HG02938 (cell line): ENCODE measurements at regions not wholly inside any gene's neighbourhood (a gene's known extent, or its start where the extent isn't known, plus 50 kb on each side); places are given as distances from the start of the nearest gene placed in this dataset.
A peak's percentile ranks its signal among the peaks of the same experiment; 100 is the strongest.

Experiments
- ATAC-seq: cut with Tn5 transposase; IDR thresholded peaks from one replicate; pipeline ENCODE4 v1.9.1; 2021; ENCODE audit warnings: mild to moderate bottlenecking, moderate library complexity; ENCODE audit not compliant: unreplicated experiment

GRCh38 chr3:56985878-56986277, 74.6 kb upstream of the SPATA12 start:
- no peak for ATAC-seq

GRCh38 chr3:56985460-56985859, 75.0 kb upstream of the SPATA12 start:
- ATAC-seq = no peak

DNA sequence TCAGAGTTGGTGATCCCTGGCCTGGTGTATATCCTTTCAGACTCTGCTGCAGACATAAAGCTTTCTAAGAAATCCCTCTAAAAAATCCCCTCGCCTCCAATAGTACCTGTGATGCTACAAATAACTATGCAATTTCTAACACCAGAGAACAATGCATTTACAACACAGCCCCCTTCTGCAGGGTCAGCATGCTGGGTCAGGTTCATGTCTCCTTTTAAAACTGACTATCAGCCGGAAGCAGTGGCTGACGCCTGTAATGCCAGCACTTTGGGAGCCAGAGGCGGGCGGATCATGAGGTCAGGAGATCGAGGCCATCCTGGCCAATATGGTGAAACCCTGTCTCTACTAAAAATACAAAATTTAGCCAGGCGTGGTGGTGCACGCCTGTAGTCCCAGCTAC, 77.0 kb upstream of the SPATA12 start:
- ATAC-seq = no peak

DNA sequence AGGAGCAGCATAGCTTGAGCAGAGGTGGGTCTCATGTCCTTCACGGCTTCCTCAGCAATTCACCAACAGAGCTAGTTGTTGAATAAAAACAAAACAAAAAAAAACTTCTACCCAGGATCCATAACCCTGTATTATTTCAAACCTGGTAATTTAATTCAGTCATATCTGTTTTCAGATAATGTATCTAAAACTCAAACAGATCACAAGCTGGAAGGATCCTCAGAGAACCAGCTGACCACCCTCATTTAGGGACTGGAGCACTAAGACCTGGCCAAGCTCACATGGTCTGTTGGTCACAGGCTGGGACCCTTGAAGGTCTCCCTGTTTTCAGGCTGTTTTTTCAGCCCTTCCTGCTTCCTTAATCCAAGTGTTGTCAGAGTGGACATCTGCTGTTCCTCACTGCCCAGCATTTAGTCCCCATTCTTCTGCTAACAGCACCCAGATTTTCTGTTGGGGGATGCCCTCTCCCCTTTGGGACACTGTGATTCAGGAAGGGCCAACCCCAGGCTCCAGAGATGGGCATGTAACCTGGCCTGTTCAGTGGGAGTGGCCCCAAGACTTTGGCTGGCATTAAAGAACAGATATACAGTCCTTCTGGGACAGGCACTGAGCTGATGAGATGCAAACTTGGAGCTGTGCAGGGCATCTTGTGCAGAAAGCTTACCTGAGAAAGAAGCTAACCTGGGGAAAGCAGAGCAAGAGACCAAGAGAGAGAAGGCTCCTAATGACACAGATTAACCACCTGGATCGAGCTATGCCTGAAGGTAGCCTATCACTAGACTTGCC, 78.8 kb upstream of the SPATA12 start:
- no peak for ATAC-seq

GRCh38 chr3:56980798-56981390, 79.6 kb upstream of the SPATA12 start:
- ATAC-seq = no peak

DNA sequence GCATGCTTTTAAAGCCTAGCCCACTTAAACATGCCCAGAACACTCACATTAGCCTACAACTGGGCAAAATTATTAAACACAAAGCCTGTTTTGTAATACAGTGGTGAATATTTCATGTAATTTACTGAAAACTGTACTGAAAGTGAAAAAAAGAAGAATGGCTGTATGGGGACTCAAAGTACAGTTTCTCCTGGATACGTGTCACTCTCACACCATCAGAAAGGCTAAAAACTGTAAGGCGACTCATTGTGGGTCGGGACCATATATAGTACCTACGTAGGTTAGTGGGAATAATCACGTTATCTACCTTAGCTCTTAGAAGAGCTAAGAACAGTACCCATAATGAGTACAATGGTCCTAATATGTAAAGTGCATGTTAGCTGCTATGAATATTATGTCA, 80.2 kb upstream of the SPATA12 start:
- no peak for ATAC-seq

DNA sequence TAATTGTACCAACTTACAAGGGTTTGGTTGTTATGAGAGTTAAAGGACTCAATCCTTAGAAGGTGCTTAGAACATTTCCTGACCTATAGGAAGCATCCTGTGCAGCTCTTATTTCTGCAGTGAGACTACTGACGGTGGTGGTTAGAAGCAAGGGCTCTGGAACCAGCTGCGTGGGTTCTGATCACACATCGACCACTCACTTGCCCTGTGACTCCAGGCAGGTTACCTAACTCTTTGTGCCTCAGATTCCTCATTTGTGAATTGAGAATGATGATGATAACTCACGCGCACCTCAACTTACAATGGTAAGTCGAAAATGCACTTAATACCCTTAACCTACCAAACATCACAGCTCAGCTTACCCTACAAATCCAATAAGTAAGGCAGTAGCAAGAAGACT, 80.7 kb upstream of the SPATA12 start:
- no peak for ATAC-seq

DNA sequence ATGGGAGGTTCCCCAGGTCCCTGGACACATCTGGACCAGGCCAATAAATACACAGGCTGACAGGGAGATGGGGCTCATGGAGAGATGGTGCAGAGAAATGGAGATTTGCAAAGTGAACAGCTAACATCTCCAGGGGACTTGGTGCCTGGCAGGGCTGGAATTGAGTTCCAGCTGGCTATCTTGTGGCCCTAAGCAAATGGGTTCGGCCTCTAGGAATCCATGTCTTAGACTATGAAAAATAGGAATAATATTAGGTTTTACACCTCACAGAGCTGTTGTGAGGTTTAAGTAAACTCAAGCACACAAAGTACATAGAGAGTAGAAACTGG, 82.9 kb upstream of the SPATA12 start:
- ATAC-seq = no peak

GRCh38 chr3:56976651-56977560, 83.6 kb upstream of the SPATA12 start:
- no peak for ATAC-seq

- no peak for ATAC-seq
Observed at GRCh38 chr3:56975567-56975966, 84.9 kb upstream of the SPATA12 start.

- no peak for ATAC-seq
Observed at GRCh38 chr3:56974247-56974930, 86.1 kb upstream of the SPATA12 start.

- no peak for ATAC-seq
Observed at GRCh38 chr3:56971816-56972215, 88.6 kb upstream of the SPATA12 start.

- ATAC-seq = no peak
Observed at GRCh38 chr3:56971261-56971660, 89.2 kb upstream of the SPATA12 start.

DNA sequence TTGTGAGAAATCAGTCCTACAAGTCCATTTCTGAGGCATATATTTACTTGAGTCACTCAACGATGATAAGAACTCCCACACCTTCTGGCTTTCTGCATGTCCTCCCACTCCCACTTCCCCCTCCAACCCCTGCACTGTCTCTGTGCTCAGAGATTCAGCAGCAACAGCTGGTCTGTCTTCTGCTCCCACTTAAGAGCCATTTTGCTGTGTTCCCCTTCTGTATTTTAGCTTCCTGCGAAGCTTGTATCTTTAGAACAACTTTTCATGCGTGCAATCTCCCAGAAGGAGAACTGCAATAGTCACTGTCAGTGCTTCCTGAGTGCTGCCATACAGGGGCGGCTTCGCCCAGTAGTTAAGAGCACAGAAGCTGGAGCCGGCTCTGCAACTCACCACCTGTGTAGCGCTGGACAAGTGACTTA, 90.0 kb upstream of the SPATA12 start:
- no peak for ATAC-seq

DNA sequence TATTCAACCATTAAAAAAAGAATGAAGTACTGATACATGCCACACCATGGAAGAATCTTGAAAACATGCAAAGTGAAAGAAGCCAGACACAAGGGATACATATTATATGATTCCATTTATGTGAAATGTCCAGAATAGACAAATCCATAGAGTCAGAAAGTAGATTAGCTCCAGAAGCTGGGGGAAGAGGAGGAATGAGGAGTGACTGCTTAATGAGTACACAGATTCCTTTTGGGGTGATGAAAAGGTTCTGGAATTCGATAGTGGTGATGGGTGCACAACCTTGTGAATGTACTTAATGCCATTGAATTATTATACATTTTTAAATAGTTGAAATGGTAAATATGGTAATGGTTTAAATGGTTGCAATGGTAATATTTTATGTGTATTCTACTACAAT, 90.6 kb upstream of the SPATA12 start:
- ATAC-seq = no peak

DNA sequence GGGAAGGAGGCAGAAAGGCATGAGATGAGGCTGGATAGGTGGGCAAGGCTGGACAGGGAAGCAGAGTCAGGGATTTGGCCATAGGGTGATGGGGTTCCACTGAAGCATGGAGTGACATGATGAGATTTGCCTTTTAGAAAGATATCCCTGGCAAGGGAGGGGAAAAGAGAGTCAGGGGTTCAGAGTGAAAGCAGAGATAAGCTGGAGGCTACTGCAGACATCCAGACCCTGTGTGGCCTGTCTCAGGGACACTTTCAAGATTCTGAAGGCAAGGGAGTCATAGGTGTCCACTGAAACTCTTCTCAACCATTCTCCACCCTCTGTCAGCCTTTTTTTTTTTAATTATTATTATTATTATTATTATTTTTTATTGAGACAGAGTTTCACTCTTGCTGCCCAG, 94.0 kb upstream of the SPATA12 start:
- ATAC-seq = no peak

- ATAC-seq = no peak
Observed at GRCh38 chr3:56966104-56966503, 94.4 kb upstream of the SPATA12 start.

DNA sequence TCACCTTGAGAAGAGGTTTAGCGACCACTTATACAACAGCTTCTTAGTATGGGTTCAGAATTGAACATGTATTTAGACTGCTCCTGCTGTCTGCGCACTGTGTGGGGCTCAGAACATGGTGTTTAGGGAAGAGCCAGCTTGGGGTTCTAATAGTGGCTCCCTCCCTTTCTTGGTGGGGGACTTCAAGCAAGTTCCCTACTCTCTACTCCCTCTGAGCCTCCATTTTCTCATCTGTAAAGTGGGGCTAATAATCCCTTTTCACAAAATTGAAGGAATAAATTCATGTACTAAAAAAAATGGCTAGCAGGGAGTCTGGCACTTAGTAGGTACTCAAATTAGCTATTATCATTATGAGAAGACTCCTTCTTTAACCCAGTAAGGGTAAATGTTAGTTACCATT, 97.5 kb upstream of the SPATA12 start:
- no peak for ATAC-seq

- ATAC-seq = no peak
Observed at GRCh38 chr3:56962206-56962605, 98.3 kb upstream of the SPATA12 start.

DNA sequence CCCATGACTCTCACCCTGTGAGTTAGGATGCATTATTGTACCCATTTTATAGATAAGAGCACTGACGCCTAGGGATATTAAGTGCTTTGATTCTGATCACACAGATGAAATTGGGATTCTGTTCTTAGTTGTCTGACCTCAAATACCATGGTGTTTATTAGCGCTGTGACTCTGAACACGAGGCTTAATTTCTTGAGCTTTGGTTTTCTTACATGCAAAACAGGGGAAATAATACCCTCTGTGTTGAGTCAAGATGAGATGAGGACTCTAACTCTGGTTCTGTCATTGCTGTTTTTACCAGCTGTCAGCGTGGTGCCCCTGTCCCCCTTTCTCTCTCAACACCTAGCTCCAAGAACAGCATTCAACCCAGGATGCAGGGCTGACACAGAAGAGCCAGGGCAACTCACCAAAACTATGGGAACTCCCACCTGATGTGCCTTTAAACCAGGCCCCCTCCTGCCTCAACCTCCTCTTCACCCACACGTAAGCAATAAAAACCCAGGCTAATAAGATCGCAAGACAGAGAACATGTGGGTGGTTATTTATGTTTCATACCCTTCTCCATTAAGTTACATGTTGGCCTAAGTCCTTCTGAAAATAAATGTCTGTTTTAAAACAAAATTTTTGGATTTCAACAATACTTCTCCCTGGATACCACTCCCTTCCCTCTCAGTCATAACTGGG, 100.1 kb upstream of the SPATA12 start:
- peak; percentile 72 for ATAC-seq

DNA sequence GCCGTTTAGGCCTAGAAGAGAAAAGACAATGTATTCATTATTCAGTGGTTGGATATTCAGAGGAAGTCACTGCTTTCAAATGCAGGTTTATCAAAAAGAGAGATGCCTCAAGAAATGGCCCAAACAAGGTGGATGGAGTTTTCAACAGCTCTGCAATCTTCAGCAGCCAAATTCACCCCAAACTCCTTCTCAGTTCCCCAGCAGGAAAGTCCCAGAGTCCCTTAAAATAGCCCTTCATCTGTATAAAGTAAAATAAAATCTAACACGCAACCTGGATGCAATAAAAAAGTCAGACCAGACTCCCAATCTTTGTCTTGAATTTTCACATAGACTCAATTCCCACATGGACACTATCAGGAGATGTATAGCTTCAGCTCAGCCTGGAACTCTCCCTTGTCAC, 101.6 kb upstream of the SPATA12 start:
- ATAC-seq = no peak
